Neural cell (in vitro differentiated cells): ENCODE measurements at regions not wholly inside any gene's neighbourhood (a gene's known extent, or its start where the extent isn't known, plus 50 kb on each side); places are given as distances from the start of the nearest gene placed in this dataset.

ENCODE experiments used
- CTCF ChIP-seq: fragments of 450-650 bp; IDR thresholded peaks from 2 replicates; pipeline ENCODE4 v1.5.1; 2014; ENCODE audit warnings: antibody characterized with exemption, mild to moderate bottlenecking, moderate library complexity; ENCODE audit not compliant: poor library complexity, severe bottlenecking
- TF ChIP-seq, protein P1 (sequence below): IDR thresholded peaks from 2 replicates; pipeline ENCODE4 v1.6.1; 2012; ENCODE audit warnings: borderline replicate concordance

- no peak for TF ChIP-seq CTCF
- TF ChIP-seq, protein P1, sequence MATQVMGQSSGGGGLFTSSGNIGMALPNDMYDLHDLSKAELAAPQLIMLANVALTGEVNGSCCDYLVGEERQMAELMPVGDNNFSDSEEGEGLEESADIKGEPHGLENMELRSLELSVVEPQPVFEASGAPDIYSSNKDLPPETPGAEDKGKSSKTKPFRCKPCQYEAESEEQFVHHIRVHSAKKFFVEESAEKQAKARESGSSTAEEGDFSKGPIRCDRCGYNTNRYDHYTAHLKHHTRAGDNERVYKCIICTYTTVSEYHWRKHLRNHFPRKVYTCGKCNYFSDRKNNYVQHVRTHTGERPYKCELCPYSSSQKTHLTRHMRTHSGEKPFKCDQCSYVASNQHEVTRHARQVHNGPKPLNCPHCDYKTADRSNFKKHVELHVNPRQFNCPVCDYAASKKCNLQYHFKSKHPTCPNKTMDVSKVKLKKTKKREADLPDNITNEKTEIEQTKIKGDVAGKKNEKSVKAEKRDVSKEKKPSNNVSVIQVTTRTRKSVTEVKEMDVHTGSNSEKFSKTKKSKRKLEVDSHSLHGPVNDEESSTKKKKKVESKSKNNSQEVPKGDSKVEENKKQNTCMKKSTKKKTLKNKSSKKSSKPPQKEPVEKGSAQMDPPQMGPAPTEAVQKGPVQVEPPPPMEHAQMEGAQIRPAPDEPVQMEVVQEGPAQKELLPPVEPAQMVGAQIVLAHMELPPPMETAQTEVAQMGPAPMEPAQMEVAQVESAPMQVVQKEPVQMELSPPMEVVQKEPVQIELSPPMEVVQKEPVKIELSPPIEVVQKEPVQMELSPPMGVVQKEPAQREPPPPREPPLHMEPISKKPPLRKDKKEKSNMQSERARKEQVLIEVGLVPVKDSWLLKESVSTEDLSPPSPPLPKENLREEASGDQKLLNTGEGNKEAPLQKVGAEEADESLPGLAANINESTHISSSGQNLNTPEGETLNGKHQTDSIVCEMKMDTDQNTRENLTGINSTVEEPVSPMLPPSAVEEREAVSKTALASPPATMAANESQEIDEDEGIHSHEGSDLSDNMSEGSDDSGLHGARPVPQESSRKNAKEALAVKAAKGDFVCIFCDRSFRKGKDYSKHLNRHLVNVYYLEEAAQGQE: no peak
Observed at GRCh38 chr3:182698078-182698477, 95.2 kb upstream of the ATP11B start.
